COLO829 (cell line): ENCODE measurements at regions not wholly inside any gene's neighbourhood (a gene's known extent, or its start where the extent isn't known, plus 50 kb on each side); places are given as distances from the start of the nearest gene placed in this dataset.
"Not testable (repeated sequence)": the region's sequence is repeated elsewhere in the genome, so short reads cannot be mapped to it uniquely, and the experiment has no call there.

Experiments used
- DNase-seq: peaks from one replicate; pipeline ENCODE4 v3.0.0; 2012; ENCODE audit warnings: low spot score

DNA sequence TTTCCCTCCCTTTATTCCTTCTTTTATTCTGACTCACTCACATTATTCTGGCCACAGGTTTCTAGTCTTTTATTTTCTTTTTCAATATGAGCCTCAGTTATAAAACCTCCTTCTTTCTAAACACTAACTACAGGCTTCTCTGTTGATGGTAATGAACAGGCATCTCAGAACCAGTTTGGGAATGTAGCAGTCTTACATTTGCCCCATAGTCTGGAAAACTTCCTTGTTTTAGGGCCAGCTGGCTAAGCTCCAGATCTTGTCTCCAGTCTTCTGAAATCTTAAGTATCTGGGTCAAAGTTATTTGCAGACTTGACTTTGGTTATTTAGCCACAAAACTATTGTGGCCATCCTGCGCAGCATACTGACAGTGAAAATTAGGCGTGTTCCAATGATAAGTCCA, 97.0 kb upstream of the MAN1A1 start:
- DNase-seq = no peak

DNA sequence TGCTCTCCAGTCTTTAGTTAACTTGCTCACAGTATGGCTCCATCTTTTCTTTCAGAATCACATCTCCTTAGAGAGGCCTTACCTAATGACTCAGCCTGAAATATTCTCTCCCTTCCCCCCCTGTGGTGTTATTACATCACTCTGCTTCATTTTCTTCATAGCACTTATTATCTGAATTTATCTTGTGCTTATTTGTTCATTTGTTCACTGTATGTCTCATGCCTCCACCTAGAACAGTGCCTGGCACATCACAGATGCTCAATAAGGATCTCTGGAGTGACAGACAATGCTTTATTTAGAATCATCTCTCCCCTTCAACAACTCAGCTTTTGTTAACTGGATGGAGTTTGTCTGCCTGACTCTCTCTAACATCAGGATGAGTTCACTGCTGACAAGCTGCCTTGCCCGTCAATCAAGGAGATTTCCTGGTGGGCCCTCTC, 96.6 kb upstream of the MAN1A1 start:
- DNase-seq = peak; percentile 22

DNA sequence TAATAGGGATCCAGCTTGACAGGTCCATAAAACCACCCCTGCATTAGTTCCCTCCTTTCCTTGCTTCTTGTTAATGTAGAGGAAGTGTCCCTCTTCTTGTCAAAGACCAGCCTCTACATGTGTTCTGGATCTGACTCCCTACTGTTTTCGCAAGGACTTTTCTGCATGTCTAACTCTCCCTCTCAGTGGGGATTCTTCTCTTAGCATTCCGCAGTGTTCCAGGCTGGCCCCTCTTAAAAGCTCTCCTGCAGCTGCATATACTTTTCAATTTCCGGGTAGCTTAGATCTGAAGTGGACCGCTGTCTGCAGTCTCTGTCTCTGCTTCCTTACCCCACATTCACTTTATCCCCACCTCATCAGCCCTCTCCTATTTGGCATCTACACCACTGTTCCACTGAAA, 96.1 kb upstream of the MAN1A1 start:
- DNase-seq = no peak

DNA sequence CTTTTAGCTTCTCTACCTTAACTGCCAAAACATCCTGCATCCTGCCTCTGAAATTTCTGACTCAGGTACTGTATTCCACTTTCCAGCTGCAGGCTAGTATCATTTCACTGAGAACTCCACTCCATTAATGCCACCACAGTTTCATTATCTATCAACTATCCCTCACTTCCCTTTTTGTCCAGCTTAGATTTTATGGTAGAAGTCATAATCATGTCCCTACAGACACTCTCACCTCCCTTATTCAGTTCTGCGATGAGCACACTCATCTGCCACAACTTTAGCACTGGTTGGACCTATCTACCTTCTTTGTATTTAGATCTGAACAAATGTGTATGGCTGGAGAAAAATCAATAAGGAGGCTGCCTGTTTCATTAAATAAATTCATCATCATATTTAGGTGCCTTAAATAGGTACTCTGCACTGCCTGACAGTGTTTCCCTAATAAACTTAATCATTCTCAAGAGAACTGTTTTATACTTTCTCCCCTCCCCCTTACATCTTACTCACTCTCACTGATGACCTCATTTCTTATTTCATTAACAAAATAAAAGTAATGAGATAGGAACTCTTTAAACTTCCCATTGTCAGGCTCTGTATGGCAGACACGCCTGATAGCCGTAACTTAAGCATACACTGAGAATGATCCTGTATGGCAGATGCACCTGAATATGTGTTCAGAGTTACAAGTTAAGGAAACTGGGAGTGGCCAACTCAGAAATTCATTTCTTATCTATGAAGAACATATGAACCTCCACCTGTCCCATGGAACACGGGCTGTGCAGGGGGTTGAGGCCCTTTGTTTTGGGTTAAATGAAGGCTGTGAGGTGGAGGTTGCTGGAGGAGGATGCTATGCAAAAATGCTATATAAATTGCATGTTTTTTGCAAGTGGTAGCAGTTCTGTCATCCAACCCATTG, 95.3 kb upstream of the MAN1A1 start:
- no peak for DNase-seq

DNA sequence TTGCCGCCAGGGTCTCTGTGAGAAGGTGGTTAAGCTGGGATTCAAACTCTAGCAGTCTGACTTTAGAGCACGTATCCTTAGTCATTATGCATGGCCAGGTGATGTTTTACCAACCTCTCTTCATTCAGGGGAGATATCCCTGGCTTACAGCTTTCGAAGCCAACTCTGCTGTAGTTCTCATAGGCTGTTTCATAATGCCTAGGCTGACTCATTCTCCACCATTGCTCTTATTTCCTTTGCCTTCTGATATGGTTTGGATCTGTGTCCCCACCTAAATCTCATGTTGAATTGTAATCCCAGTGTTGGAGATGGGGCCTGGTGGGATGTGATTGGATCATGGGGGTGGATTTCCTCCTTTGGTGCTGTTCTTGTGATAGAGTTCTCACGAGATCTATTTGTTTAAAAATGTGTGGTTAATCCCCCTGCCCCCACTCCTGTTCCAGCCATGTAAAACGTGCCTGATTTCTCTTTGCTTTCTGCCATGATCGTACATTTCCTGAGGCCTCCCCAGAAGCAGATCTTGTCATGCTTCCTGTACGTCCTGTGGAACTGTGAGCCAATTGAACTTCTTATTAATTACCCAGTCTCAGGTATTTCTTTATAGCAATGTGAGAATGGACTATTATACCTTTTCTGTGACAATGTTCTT, 94.6 kb upstream of the MAN1A1 start:
- DNase-seq = no peak

DNA sequence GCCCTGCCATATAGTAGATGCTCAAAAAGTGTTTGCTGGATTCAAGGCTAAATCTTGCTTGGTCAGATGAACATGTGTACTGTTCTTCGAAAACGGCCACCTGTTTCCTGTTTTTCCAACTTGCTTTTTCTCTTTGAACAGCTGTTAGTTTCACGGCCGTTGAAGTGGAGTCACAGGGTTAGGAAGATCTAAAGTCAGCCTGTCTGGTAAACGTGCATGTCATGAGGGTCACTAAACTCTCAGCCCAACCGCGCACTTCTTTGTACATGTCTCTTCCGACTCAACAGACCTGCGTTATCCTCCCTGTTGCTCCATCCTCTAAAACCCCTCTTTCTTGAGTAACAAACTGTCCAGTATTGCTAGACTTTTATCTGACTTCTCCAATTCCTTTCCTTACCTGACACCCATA, 93.2 kb upstream of the MAN1A1 start:
- DNase-seq = no peak

DNA sequence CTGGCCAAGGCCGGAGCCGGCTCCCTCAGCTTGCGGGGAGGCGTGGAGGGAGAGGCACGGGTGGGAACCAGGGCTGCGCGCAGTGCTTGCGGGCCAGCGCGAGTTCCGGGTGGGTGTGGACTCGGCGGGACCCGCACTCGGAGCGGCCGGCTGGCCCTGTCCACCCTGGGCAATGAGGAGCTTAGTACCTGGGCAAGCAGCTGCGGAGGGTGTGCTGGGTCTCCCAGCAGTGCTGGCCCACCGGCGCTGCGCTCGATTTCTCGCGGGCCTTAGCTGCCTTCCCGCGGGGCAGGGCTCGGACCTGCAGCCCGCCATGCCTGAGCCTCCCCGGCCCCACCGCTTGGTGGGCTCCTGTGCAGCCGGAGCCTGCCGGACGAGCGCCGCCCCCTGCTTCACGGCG, 91.4 kb upstream of the MAN1A1 start:
- no peak for DNase-seq

DNA sequence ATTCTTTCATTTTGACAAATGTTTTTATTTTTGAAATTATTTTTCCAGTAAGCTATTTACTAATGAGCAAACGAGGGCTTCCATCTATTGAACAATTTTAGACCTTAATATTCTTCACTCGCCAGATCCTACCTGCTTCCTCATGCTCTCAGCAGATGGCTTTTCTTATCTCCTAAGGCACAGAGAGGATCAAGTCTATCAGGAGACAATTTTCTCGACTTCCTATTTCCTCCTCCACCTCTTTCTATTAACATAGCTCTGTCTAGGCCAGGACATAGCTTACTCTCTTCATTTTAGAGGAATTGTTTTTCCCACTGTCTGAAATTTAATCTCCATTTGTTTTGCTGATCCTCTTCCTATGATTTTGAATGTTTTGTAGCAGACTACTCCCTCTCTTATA, 87.0 kb upstream of the MAN1A1 start:
- DNase-seq = no peak

DNA sequence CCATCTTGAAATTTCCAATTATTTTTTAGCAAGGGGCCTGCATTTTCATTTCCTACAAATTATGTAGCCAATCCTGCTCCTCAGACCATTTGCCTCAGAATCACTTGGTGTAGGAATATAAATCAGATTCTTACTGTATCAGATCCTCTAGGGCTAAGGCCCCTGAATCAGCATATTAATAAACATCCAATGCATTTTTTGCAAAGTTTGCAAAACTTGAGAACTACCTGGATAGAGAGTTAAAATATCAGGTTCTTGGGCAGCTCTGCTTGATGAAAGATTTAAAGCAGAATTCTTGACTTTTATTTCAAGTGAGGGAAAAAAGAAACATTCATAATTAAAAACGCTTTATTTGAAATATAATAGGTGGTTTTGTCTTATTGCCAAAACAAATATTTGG, 82.2 kb upstream of the MAN1A1 start:
- no peak for DNase-seq

DNA sequence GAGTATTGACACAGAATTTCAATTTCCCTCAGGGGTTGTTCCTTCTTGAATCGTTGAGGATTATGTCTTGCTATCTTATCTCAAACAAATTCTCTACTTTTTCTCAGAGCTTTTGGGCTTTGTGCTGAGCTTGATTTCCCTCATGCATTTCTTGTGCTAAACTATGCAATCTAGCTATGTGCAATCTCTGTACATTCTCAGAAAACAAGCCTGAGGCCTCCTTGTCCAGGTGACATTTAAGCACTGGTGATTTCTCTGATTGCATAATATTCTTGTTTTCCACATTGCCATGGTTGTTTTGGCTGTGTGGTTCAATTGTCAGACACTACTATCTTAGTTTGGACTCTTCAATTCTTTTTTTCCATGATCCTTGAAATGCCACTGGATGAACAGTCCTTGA, 81.2 kb upstream of the MAN1A1 start:
- no peak for DNase-seq

DNA sequence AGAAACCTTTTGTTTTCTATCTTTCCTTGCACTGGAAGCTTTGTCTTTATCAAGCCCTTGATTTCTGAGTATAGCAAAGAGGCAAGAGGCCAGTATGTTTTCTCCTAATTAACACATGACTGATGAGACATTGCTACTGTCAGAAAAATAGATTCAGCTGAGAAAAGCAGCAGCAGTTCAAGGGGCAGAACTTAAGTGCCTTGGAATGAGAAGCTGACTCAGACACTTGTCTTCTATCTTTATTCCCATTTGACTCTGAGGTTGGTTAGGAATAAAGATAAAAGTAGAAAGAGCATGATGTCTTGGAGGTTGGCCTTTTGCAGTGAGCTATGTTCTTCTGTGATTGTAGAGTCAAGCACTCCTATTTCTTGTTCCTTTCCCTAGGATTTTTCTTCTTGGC, 79.1 kb upstream of the MAN1A1 start:
- no peak for DNase-seq

DNA sequence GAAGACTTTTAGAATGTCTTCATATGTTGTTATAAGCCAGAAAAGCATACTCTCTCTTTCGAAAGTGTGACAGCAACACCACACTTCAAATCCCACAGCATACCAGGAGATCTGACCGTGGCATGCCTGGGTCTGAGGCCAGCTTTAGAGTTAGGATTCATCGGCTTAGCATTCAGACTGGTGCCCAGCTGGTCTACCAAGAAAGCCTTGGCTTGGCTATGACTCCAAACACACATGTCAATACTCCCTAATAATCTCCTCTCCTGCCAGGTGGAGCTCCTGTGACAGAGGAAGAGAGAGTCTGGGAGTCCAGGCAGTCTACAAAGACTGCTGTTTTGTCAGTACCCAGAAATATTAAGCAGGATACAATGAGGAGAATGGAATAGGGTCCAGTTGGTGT, 77.1 kb upstream of the MAN1A1 start:
- DNase-seq = no peak

DNA sequence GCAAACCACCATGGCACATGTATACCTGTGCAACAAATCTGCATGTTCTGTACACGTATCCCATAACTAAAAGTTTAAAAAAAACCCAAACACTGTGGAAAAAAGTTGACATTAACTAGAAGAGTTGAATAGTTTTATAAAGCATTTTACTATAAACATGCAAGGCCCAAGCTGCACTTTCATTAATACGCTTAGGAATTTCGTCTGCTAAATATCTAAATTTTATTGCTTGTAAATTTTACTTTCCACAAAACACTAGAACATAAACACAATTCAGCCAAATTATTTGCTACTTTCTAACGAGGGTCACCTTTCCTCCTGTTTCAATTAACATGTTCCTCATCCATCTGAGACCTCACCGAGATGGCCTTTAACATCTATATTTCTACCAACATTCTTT, 74.4 kb upstream of the MAN1A1 start:
- DNase-seq = no peak

DNA sequence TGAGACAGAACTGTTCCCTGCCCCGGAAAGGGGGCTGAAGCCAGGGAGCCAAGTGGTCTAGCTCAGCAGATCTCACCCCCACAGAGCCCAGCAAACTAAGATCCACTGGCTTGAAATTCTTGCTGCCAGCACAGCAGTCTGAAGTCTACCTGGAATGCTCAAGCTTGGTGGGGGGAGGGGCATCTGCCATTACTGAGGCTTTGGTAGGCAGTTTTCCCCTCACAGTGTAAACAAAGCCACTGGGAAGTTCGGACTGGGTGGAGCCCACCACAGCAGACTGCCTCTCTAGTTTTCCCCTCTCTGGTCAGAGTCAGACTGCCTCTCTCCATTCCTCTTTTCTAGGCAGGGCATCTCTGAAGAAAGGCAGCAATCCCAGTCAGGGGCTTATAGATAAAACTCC, 68.5 kb upstream of the MAN1A1 start:
- not testable (repeated sequence) for DNase-seq

DNA sequence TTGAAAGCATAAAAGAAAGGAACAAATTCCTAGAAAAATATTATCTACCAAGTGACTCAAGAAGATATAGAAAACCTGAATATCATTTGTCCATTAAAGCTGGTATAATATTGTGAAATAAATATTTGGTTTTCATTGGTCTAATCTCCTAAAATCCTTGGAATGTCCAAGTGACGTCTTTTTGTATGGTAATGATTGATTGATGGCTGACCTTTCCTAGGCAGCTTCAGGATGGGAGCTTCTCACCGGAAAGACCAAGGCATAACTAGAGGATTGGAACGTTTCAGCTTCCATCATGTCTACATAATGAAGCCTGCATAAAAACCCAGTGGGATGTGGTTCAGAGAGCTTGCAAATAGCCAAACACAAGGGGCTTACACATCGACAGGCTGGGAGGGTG, 57.6 kb upstream of the MAN1A1 start:
- DNase-seq = no peak

DNA sequence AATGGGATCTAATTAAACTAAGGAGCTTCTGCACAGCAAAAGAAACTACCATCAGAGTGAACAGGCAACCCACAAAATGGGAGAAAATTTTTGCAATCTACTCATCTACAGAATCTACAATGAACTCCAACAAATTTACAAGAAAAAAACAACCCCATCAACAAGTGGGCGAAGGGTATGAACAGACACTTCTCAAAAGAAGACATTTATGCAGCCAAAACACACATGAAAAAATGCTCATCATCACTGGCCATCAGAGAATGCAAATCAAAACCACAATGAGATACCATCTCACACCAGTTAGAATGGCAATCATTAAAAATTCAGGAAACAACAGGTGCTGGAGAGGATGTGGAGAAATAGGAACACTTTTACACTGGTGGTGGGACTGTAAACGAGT, 55.6 kb upstream of the MAN1A1 start:
- DNase-seq = not testable (repeated sequence)
